ENCODE measurements at regions not wholly inside any gene's neighbourhood (a gene's known extent, or its start where the extent isn't known, plus 50 kb on each side); places are given as distances from the start of the nearest gene placed in this dataset.
"Not testable (repeated sequence)": the region's sequence is repeated elsewhere in the genome, so short reads cannot be mapped to it uniquely, and the experiment has no call there.

DNA sequence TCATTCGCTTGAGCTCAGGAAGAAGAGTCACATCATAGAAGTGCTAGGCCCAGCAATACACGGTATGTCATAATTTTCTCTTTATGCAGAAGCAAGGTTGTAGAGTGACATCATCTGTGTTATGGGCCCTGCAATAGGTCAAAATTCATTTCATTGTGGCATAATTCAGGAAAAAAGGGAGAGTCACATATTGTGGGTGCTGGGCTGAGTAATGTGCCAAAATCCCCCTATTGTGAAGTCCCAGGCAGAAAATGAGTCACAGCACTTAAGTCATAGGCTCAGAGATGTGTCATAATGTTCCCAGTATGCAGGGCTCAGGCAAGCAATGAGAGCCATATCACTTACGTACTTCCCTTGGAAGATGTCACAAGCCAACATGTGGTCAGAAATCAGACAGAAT is 1092.6 kb upstream of the AMELY start:
- H3K4me3 ChIP-seq: no peak overlapping the region
- DNase-seq: no peak
- 43% methylated on average over 3 of the region's 3 CpGs; no CpG with 5 or more reads in 1 of the 2 donors for WGBS, 2 donors
- intact Hi-C loops (cut with DNase I): no loop called here
- no peaks in the 10 kb centered on the region for H3K9me3 ChIP-seq
- no peak for TF ChIP-seq POLR2A (IDR thresholded peaks at IDR 0.05)
- TF ChIP-seq, protein P1, sequence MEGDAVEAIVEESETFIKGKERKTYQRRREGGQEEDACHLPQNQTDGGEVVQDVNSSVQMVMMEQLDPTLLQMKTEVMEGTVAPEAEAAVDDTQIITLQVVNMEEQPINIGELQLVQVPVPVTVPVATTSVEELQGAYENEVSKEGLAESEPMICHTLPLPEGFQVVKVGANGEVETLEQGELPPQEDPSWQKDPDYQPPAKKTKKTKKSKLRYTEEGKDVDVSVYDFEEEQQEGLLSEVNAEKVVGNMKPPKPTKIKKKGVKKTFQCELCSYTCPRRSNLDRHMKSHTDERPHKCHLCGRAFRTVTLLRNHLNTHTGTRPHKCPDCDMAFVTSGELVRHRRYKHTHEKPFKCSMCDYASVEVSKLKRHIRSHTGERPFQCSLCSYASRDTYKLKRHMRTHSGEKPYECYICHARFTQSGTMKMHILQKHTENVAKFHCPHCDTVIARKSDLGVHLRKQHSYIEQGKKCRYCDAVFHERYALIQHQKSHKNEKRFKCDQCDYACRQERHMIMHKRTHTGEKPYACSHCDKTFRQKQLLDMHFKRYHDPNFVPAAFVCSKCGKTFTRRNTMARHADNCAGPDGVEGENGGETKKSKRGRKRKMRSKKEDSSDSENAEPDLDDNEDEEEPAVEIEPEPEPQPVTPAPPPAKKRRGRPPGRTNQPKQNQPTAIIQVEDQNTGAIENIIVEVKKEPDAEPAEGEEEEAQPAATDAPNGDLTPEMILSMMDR (IDR thresholded peaks at IDR 0.05): no peak
- H3K27ac ChIP-seq: no peak overlapping the region
- H3K4me1 ChIP-seq: no peaks in the 10 kb centered on the region
- H3K27me3 ChIP-seq: no peaks in the 10 kb centered on the region
- H3K36me3 ChIP-seq: no peaks in the 10 kb centered on the region

DNA sequence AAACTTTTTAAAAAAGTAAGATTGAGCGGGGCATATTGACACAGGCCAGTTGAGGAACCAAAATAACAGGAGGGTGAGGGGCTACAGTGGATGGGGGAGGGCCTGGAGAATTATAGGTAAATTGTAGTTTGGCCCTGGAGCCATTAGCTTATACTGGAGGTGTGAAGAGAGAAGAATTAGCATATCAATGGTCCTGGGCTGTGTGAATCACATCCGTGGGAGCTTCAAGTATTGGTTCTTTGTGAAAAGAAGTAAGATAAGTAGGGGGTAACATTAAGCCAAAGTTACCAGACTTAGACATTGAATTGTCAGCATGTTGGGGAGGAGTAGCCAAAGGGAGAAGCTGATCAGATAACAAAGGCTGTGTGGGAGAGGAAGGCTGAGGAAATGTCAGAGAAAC is 1085.2 kb upstream of the AMELY start:
- H3K27ac ChIP-seq: no peak overlapping the region
- TF ChIP-seq, protein P1 (IDR thresholded peaks at IDR 0.05): no peak
- no peak for TF ChIP-seq POLR2A (IDR thresholded peaks at IDR 0.05)
- 0% methylated on average over 1 of the region's 2 CpGs; no CpG with 5 or more reads in 1 of the 2 donors for WGBS, 2 donors
- no peak for DNase-seq
- no peaks in the 10 kb centered on the region for H3K36me3 ChIP-seq
- H3K4me1 ChIP-seq: no peaks in the 10 kb centered on the region
- no peaks in the 10 kb centered on the region for H3K9me3 ChIP-seq
- no peaks in the 10 kb centered on the region for H3K27me3 ChIP-seq
- intact Hi-C loops (cut with DNase I): no loop called here
- H3K4me3 ChIP-seq: no peak overlapping the region

DNA sequence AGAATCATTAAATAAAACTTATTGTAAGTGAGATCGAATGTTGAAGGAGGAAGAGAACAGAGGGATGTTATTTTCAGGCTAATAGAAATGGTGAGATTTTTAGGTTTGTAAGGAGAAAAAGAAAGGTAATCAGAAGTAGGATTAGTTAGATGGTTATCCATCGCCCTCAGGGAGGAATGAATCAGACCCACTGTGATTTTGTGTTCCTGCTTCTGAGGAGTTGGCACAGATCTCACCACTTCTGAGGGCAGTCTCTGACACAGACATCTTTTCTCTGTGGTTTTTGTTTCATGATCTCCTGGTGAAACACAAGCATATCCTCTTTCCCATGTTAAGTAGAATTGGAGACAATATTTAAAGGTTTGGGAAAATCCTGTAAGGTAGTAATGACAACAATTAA is 1083.2 kb upstream of the AMELY start:
- intact Hi-C loops (cut with DNase I); H3K27ac ChIP-seq; H3K9me3 ChIP-seq; DNase-seq; H3K4me3 ChIP-seq; H3K4me1 ChIP-seq; H3K27me3 ChIP-seq; H3K36me3 ChIP-seq: not testable (repeated sequence)
- 25% methylated on average over 2 of the region's 2 CpGs; no CpG with 5 or more reads in 1 of the 2 donors for WGBS, 2 donors

DNA sequence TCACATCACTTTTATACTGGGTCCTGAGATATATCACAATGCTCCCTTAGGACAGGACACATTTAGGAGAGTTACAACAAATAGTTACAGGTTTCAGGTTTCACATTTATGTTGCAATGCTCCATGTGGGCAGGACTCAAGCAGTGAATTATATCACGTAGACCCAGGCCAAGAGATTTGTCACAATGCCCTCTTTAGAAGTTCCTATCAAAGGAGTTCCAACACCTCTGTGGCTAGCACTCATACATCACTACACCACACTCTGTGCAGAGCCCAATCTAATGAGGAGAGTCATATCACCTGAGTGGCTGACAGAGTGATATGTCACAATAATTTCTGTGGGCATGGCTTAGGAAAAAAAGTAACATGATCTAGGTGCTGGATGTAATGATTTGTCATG is 1068.2 kb upstream of the AMELY start:
- intact Hi-C loops (cut with DNase I): no loop called here
- Histone ChIP-seq H3K27ac (no peak overlapping the region), H3K27me3 (no peaks in the 10 kb centered on the region), H3K4me1 (no peaks in the 10 kb centered on the region), H3K36me3 (no peaks in the 10 kb centered on the region), H3K4me3 (no peak overlapping the region), H3K9me3 (no peaks in the 10 kb centered on the region)
- DNase-seq: no peak
- TF ChIP-seq, protein P1 (IDR thresholded peaks at IDR 0.05): no peak
- no peak for TF ChIP-seq POLR2A (IDR thresholded peaks at IDR 0.05)
- WGBS, 2 donors: 43% methylated on average over 1 of the region's 1 CpG; no CpG with 5 or more reads in 1 of the 2 donors

DNA sequence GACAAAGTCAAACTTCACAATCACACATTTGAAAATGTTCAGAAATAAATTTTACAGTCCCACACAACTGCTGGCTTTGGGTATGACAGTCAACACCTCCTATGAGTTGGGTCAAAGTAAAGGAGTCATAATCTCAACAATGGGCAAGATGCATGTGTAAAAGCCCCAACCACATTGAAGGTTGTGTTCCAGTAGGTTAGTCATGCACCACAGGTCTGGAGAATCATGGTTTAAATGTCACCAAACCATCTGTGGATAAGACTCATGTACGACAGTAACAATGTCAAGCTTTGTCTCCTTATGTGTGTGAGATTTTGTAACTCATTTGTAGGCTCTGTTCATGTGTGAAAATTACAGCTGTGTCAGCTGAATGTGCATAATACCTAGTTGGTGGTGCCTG is 1065.7 kb upstream of the AMELY start:
- Histone ChIP-seq H3K9me3 (no peaks in the 10 kb centered on the region), H3K27me3 (no peaks in the 10 kb centered on the region), H3K4me3 (no peak overlapping the region), H3K27ac (no peak overlapping the region), H3K4me1 (no peaks in the 10 kb centered on the region), H3K36me3 (no peaks in the 10 kb centered on the region)
- DNase-seq: no peak
- intact Hi-C loops (cut with DNase I): no loop called here
- TF ChIP-seq POLR2A (IDR thresholded peaks at IDR 0.05): no peak
- TF ChIP-seq, protein P1 (IDR thresholded peaks at IDR 0.05): no peak
- 17% methylated on average over 1 of the region's 1 CpG; no CpG with 5 or more reads in 1 of the 2 donors for WGBS, 2 donors

DNA sequence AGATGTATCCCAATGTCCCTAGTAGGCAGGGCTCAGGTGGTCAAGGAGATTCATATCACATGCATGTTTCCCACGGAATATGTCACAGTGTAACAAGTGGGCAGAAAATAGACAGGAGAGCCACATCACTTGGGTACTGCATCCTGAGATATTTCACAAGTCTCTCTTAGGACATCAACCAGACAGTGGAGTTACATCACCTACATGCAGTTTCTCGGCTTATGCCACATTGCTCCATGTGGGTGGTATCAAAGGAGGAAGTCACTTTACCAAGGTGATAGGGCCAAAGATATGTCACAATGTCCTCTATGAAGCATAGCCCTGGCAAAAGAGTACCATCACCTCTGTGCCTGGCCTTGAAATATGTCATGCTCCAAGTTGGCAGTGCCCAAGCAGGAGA is 1056.7 kb upstream of the AMELY start:
- no peaks in the 10 kb centered on the region for H3K27me3 ChIP-seq
- intact Hi-C loops (cut with DNase I): no loop called here
- no CpG with 5 or more reads among the region's 2 CpGs for WGBS, 2 donors
- H3K9me3 ChIP-seq: no peaks in the 10 kb centered on the region
- TF ChIP-seq POLR2A (IDR thresholded peaks at IDR 0.05): no peak
- TF ChIP-seq, protein P1 (IDR thresholded peaks at IDR 0.05): no peak
- no peak overlapping the region for H3K27ac ChIP-seq
- no peak overlapping the region for H3K4me3 ChIP-seq
- H3K4me1 ChIP-seq: no peaks in the 10 kb centered on the region
- DNase-seq: no peak
- H3K36me3 ChIP-seq: no peaks in the 10 kb centered on the region

All from esophagus squamous epithelium (tissue), 5 donors.